Activated T-helper 9 cell treated with anti-CD3 and anti-CD28 coated beads, Interleukin-2, amount 50 U/mL, for 16 hours (primary cell): ENCODE measurements at regions not wholly inside any gene's neighbourhood (a gene's known extent, or its start where the extent isn't known, plus 50 kb on each side); places are given as distances from the start of the nearest gene placed in this dataset.

Source experiments
- DNase-seq: peaks from one replicate; pipeline ENCODE4 v3.0.0-alpha.2; 2020; ENCODE audit warnings: low read depth

GRCh38 chr12:124630791-124631313 lies 63.4 kb upstream of the NCOR2 start:
- no peak for DNase-seq

DNA sequence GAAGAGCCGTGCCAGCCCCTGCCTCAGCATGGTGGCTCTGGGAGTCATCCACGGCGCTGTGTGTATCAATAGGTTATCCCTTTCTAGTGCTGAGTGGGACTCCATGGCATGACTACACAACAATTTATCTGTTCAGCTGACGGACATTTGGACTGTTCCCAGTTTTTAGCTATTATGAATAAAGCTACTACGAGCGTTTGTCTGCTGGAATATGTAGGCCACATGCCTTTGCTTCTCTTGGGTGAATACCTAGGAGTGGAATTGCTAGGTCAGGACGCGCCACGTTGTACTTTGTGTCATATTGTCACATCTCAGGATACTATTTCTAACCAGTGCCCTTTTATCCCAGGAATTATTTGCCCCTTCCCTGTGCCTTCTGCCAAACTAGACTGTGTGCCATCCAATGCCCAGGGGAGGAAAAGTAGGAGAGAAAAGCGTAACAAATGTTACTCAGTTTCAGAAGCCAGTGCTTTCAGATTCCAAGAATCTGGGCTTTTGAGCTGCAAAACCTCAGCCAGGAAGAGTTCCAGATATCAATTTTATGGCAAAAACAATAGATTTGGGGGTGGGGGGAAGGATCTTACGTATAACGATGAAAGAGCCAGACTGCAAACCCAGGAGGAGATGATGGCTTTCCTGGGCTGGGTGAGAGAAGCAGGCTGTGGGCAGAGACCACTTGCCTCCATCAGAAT lies 62.5 kb upstream of the NCOR2 start:
- DNase-seq = no peak

DNA sequence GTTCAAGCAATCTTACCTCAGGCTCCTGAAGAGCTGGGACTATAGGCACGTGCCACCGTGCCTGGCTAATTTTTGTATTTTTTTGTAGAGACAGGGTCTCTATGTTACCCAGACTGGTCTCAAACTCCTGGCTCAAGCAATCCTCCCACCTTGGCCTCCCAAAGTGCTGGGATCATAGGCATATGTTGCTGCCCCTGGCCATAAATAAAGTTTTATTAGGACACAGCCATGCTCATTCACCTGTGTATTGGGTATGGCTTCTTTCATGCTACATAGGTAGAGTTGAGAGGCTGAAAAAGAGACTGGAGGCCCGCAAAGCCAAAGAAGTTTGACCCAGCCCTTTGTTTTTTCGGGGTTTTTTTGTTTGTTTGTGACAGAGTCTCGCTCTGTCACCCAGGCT lies 61.7 kb upstream of the NCOR2 start:
- no peak for DNase-seq

DNA sequence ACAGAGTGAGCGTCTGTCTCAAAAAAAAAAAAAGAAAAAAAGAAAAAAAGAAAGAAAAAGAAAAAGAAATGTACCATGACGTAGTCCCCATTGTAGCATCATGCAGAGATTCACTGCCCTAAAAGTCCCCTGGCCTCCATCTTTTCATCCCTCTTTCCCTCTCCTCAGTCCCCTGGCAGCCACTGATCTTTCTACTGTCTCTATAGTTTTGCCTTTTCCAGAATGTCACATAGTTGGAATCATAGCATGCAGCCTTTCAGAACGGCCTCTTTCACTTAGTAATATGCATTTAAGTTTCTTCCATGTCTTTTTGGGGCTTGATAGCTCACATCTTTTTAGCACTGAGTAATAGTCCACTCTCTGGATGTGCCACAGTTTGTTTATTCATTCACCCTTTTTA lies 60.5 kb upstream of the NCOR2 start:
- DNase-seq = no peak

DNA sequence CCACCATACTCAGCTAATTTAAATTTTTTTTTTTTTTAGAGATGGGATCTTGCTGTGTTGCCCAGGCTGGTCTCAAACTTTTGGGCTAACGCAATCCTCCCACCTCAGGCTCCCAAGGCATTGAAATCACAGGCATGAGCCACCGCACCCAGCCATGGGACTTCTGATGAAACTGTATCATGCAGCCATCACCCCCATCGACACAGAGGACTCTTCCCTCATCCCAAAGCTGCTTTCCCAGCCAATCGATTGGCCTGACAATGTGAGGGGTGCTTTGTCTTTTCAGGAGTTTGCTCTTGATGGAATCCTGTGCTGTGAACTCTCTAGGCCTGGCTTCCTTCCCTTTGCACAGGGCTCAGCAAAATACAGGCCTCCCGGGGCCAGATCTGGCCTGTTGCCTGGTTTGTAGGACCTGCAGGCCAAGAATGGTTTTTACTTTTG lies 59.6 kb upstream of the NCOR2 start:
- no peak for DNase-seq

GRCh38 chr12:124625867-124626675 lies 58.7 kb upstream of the NCOR2 start:
- no peak for DNase-seq

GRCh38 chr12:124624823-124625222 lies 57.4 kb upstream of the NCOR2 start:
- no peak for DNase-seq

GRCh38 chr12:124623344-124624035 lies 56.1 kb upstream of the NCOR2 start:
- no peak for DNase-seq

GRCh38 chr12:124622764-124623163 lies 55.4 kb upstream of the NCOR2 start:
- DNase-seq = no peak

DNA sequence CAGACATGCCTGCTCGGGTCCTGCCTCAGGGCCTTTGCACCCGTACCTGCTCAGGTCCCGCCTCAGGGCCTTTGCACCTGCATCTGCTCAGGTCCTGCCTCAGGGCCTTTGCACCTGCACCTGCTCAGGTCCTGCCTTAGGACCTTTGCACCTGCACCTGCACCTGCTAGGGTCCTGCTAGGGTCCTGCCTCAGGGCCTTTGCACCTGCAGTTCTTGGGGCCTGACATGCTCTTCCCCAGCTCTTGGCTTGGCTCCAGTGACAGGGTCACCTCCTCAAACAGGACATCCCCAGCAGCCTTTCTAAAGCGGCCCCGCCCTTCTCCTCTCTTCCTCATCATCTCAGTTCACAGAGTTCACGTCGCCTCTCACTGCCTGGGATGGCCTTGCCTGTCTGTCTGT lies 54.9 kb upstream of the NCOR2 start:
- no peak for DNase-seq

DNA sequence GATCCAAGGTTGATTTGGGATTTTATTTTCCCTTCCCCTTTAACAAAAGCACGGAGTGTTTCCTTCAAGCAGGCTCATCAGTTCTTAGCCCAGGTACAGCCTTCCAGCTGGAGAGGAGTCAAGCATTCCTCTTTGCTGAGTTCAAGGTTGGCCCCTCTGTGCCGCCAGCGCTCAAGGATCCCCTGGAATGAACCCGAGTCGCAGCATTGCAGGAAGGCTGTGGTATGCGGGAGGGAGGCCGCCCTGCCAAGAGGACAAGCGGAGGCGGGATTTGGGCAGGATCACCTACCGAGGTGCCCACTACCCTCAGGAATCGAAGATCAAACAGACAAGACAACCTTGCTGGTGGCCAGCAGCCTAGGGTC lies 53.9 kb upstream of the NCOR2 start:
- DNase-seq = no peak

- no peak for DNase-seq
These were observed 53.3 kb upstream of the NCOR2 start for GRCh38 chr12:124620606-124621295.

GRCh38 chr12:124618291-124618902 lies 51.0 kb upstream of the NCOR2 start:
- no peak for DNase-seq

DNA sequence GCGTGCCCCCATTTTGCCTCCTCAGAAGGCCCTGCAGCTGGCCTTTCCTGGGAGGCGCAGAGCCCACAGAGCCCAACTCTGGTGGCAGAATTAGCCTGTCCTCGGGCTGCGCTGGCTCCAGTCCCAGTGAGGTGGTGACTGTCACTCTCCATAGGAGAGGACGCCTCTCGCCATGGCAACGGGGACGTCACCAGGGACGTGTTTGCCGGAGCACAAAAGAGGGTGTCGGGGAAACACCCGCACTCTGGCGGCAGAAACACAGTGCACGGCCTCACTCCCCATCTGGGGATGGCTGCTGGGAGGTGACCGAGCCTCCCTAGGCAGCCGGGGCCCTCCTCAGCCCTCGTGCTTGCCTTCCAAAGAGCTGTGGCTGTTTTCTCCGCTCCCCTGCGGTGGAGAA lies 50.2 kb upstream of the NCOR2 start:
- DNase-seq = no peak
